Transverse colon (tissue), 4 donors: ENCODE measurements at regions not wholly inside any gene's neighbourhood (a gene's known extent, or its start where the extent isn't known, plus 50 kb on each side); places are given as distances from the start of the nearest gene placed in this dataset.

Experiments
- EP300 ChIP-seq: sonication (generic); formaldehyde crosslinking; IDR thresholded peaks from one replicate; pipeline ENCODE4 v1.6.1; 2017; ENCODE audit warnings: antibody characterized with exemption, low read depth
- POLR2A ChIP-seq: fragments of 450-650 bp; IDR thresholded peaks from one replicate; pipeline ENCODE4 v1.6.1; 2016; ENCODE audit warnings: antibody characterized with exemption, mild to moderate bottlenecking, moderate library complexity
- POLR2AphosphoS5 ChIP-seq, 3 donors: sonication (generic); formaldehyde crosslinking; IDR thresholded peaks; one replicate each; pipeline ENCODE4 v1.6.1; 2016; ENCODE audit warnings: antibody characterized with exemption in 3 of 3
- TF ChIP-seq, protein P1 (sequence below), 5 experiments: fragments of 200-600 bp in 3 of 5; fragments of 450-650 bp in 2 of 5; sonication (generic) in 3 of 5; IDR thresholded peaks; 1 replicate in 2 of 5; 2 replicates in 3 of 5; pipeline ENCODE4 v1.5.1; 2016 to 2017; ENCODE audit warnings: antibody characterized with exemption in 5 of 5, inconsistent platforms in 3 of 5, mild to moderate bottlenecking in 2 of 5, moderate library complexity in 1 of 5

DNA sequence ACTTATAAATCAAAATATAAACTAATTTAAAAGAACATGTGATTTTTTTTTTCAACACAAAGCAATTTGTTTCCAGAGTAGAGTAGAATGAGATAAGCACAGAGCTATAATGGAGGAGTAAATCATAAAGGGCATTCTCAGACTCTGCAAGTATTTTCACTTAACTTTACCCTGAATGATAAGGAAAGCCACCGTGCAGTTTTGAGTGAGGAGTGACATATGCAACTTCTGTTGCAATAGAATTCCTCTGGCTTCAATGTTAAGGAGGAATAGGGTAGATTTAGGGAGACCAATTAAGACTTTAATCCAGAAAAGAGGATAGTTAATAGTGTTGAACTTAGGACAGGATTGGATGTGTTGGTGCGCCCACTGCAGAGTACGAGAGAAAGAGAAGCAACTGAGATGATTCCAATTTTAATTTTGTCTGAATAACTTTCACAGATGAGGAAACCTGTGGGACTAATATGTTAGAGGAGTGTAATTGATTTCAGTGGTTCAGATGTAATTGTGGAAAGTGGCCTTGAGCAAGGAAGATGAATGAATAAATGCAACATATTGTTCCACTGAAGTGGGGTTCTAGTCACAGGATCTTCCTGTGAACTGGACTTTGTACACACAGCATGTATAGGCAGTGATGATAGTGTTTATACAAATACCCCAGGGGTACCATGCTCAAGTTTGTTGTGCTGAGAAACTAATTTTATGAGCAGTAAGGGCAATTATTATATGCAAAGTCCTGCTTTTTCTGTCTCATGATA, 255.5 kb upstream of the ANO3 start:
- TF ChIP-seq POLR2A (no peak), POLR2AphosphoS5 (IDR thresholded peaks at IDR 0.05) (no peak), EP300 (no peak)
- TF ChIP-seq, protein P1, sequence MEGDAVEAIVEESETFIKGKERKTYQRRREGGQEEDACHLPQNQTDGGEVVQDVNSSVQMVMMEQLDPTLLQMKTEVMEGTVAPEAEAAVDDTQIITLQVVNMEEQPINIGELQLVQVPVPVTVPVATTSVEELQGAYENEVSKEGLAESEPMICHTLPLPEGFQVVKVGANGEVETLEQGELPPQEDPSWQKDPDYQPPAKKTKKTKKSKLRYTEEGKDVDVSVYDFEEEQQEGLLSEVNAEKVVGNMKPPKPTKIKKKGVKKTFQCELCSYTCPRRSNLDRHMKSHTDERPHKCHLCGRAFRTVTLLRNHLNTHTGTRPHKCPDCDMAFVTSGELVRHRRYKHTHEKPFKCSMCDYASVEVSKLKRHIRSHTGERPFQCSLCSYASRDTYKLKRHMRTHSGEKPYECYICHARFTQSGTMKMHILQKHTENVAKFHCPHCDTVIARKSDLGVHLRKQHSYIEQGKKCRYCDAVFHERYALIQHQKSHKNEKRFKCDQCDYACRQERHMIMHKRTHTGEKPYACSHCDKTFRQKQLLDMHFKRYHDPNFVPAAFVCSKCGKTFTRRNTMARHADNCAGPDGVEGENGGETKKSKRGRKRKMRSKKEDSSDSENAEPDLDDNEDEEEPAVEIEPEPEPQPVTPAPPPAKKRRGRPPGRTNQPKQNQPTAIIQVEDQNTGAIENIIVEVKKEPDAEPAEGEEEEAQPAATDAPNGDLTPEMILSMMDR (IDR thresholded peaks at IDR 0.05), result no peak
